HepG2 (cell line): ENCODE measurements at regions not wholly inside any gene's neighbourhood (a gene's known extent, or its start where the extent isn't known, plus 50 kb on each side); places are given as distances from the start of the nearest gene placed in this dataset.

Experiments
- ATAC-seq: fragments of 200-7000 bp; cut with Tn5 transposase; 3 replicates; pipeline ENCODE4 v1.9.1; 2020; ENCODE audit warnings: mild to moderate bottlenecking, moderate library complexity
- BruUV-seq: library from RNA; stranded (reverse); fragments of 400-500 nt; replicated peaks from 2 replicates; lab custom pipeline; 2021; lab: Mats Ljungman, UMichigan
- CTCF ChIA-PET: fragments of 300-600 bp; formaldehyde crosslinking; extraction: SDS; loops from one replicate; lab custom pipeline; 2021; ENCODE audit warnings: low total read pairs, inconsistent platforms, low intra/inter-chr PET ratio; lab: Yijun Ruan, JAX
- POLR2A ChIA-PET: fragments of 350-600 bp; sonication (Branson Sonifier 250); formaldehyde crosslinking; loops from one replicate; lab custom pipeline; 2020; ENCODE audit warnings: antibody characterized with exemption, inconsistent platforms; lab: Yijun Ruan, JAX
- DNase-seq: peaks from one replicate; pipeline ENCODE4 v3.0.0-alpha.2; 2015; ENCODE audit warnings: low spot score
- FAIRE-seq: peaks from 3 replicates; lab custom pipeline; 2011; peaks lifted over from hg19 to GRCh38; lab: Jason Lieb, UNC
- H2AFZ ChIP-seq: one replicate; pipeline ENCODE4 v1.6.1; 2011; ENCODE audit warnings: low read length, inconsistent platforms
- H3K27ac ChIP-seq: fragments of 300-600 bp; 3 replicates; pipeline ENCODE4 v1.8.0; 2011; ENCODE audit warnings: mixed run types, mild to moderate bottlenecking, mixed read lengths, low read length, inconsistent platforms; ENCODE audit not compliant: insufficient read depth; ENCODE audit errors: extremely low read length
- H3K27me3 ChIP-seq, 2 experiments: fragments of 200-600 bp in 1 of 2; 2 replicates in 1 of 2; 3 replicates in 1 of 2; pipeline versions ENCODE4 v1.6.0 to v1.8.0; 2011; ENCODE audit warnings: low read length in 2 of 2, mild to moderate bottlenecking in 2 of 2, moderate library complexity in 2 of 2, inconsistent platforms in 1 of 2; ENCODE audit not compliant: insufficient read depth in 2 of 2, control insufficient read depth in 1 of 2
- H3K36me3 ChIP-seq, 2 experiments: fragments of 200-600 bp in 1 of 2; replicated peaks in 1 of 2; 2 replicates in 1 of 2; 3 replicates in 1 of 2; pipeline versions ENCODE4 v1.5.1 to v1.8.0; 2011; ENCODE audit warnings: low read length in 2 of 2, inconsistent platforms in 1 of 2; ENCODE audit not compliant: insufficient read depth in 2 of 2, control insufficient read depth in 1 of 2
- H3K4me1 ChIP-seq: 2 replicates; pipeline ENCODE4 v1.5.1; 2012; ENCODE audit warnings: low read length, inconsistent platforms; ENCODE audit not compliant: insufficient read depth
- H3K4me2 ChIP-seq: 2 replicates; pipeline ENCODE4 v1.6.0; 2011; ENCODE audit warnings: low read depth, low read length, inconsistent platforms
- H3K4me3 ChIP-seq, 3 experiments: fragments of 200-600 bp in 1 of 3; sonication (generic), shearing (Covaris generic) in 1 of 3; replicated peaks in 1 of 3; 2 replicates each; pipeline ENCODE4 v1.5.1; 2011 to 2016; ENCODE audit warnings: low read length in 3 of 3, inconsistent platforms in 2 of 3, low read depth in 2 of 3, mild to moderate bottlenecking in 2 of 3, control low read depth in 1 of 3, mixed read lengths in 1 of 3; ENCODE audit not compliant: insufficient read depth in 1 of 3
- H3K79me2 ChIP-seq: one replicate; pipeline ENCODE4 v1.6.1; 2011; ENCODE audit warnings: low read length, inconsistent platforms; ENCODE audit not compliant: insufficient read depth
- H3K9ac ChIP-seq: 2 replicates; pipeline ENCODE4 v1.6.0; 2011; ENCODE audit warnings: mild to moderate bottlenecking, low read depth, low read length, inconsistent platforms; ENCODE audit not compliant: insufficient read depth
- H3K9me3 ChIP-seq: 2 replicates; pipeline ENCODE4 v1.5.1; 2012; ENCODE audit warnings: mild to moderate bottlenecking, low read length
- H4K20me1 ChIP-seq: 2 replicates; pipeline ENCODE4 v1.6.0; 2011; ENCODE audit warnings: inconsistent platforms, mild to moderate bottlenecking, low read length, moderate library complexity; ENCODE audit not compliant: insufficient read depth
- MYC ChIP-seq: sonication (generic); formaldehyde crosslinking; IDR thresholded peaks from 2 replicates; pipeline ENCODE4 v1.9.0; 2021; ENCODE audit warnings: missing genetic modification reagents, borderline replicate concordance
- POLR2AphosphoS5 ChIP-seq: IDR thresholded peaks from 2 replicates; pipeline ENCODE4 v1.6.1; 2012; ENCODE audit warnings: low read depth, low read length
- SETDB1 ChIP-seq: sonication (generic); formaldehyde crosslinking; IDR thresholded peaks from 2 replicates; pipeline ENCODE4 v1.5.1; 2020; ENCODE audit warnings: missing genetic modification reagents, mild to moderate bottlenecking, borderline replicate concordance
- TCF7 ChIP-seq: sonication (generic); IDR thresholded peaks from 2 replicates; pipeline ENCODE4 v1.6.1; 2016; ENCODE audit warnings: antibody characterized with exemption, low read depth
- ZSCAN20 ChIP-seq: sonication (generic); formaldehyde crosslinking; IDR thresholded peaks from 2 replicates; pipeline ENCODE4 v1.4.0; 2020; ENCODE audit warnings: missing genetic modification reagents, mild to moderate bottlenecking, borderline replicate concordance
- WGBS: methylation state at CpG from one replicate; pipeline ENCODE4 v1.1.6; 2017; ENCODE audit warnings: low lambda C conversion rate; 5-methylcytosine and 5-hydroxymethylcytosine counted together
- in situ Hi-C: cut with HindIII; loops from 2 replicates; pipeline ENCODE4 v1.10.0; 2017; ENCODE audit warnings: low pct_unique_long_range_greater_than_20kb; ENCODE audit not compliant: extremely low pct_ligation_motif_present
- intact Hi-C: fragments of 100-400 bp; cut with micrococcal nuclease; formaldehyde crosslinking; loops from one replicate; pipeline ENCODE4 v1.10.0; 2022; ENCODE audit not compliant: unreplicated experiment
- TF ChIP-seq, protein P1 (sequence below): sonication (generic); formaldehyde crosslinking; IDR thresholded peaks from 2 replicates; pipeline ENCODE4 v1.4.0; 2020; ENCODE audit warnings: missing genetic modification reagents
- TF ChIP-seq, protein P2 (sequence below): sonication (generic); formaldehyde crosslinking; conservative IDR thresholded peaks from 2 replicates; pipeline ENCODE4 v1.8.1; 2023; ENCODE audit warnings: missing genetic modification reagents

DNA sequence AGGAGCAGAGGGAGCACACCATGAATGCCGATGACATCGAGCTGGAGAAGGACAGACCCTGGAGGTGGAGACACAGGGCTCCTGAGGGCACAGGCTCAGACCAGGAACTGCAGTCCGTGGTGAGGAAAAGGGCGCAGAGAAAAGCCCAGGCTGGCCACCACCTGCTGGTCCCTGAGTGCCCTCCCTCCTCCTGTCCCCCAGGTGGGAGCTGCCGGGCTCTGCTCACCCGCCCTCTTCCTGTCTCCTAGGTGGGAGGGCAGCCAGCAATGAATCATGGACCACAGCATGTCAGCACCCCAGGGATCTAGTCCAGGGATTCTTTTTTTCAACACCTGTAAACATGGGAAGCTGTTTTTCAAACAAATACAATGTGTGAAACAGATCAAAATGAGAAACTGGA, 94.6 kb upstream of the ARHGEF7 start (continued):
- TF ChIP-seq, protein P1, sequence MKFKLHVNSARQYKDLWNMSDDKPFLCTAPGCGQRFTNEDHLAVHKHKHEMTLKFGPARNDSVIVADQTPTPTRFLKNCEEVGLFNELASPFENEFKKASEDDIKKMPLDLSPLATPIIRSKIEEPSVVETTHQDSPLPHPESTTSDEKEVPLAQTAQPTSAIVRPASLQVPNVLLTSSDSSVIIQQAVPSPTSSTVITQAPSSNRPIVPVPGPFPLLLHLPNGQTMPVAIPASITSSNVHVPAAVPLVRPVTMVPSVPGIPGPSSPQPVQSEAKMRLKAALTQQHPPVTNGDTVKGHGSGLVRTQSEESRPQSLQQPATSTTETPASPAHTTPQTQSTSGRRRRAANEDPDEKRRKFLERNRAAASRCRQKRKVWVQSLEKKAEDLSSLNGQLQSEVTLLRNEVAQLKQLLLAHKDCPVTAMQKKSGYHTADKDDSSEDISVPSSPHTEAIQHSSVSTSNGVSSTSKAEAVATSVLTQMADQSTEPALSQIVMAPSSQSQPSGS = no peak
- TF ChIP-seq, protein P2, sequence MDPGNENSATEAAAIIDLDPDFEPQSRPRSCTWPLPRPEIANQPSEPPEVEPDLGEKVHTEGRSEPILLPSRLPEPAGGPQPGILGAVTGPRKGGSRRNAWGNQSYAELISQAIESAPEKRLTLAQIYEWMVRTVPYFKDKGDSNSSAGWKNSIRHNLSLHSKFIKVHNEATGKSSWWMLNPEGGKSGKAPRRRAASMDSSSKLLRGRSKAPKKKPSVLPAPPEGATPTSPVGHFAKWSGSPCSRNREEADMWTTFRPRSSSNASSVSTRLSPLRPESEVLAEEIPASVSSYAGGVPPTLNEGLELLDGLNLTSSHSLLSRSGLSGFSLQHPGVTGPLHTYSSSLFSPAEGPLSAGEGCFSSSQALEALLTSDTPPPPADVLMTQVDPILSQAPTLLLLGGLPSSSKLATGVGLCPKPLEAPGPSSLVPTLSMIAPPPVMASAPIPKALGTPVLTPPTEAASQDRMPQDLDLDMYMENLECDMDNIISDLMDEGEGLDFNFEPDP (CRISPR knock-in tag) = no peak
- TF ChIP-seq MYC (CRISPR knock-in tag) (no peak), ZSCAN20 (CRISPR knock-in tag) (no peak), POLR2AphosphoS5 (no peak), TCF7 (no peak)

DNA sequence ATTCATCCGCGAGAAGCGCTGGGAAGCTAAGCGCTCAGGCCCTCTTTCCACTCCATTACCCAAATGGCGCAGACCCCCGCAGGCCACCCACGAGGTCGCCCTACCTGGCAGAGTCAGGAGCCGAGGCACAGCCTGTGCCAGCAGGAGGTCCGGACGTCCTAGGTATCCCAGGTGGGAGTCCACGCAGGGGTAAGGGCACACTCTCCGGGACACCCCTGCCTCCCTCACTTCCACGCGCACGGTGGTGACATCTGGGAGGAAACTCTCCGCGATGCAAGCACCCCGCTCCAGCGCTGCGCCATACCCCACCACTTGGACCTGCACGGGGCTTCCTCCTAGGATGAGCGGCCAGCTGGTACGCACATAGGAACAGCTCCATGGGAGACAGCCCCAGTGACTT, 95.1 kb upstream of the ARHGEF7 start:
- Histone ChIP-seq H2AFZ (no peak overlapping the region), H3K36me3 (no peaks in the 10 kb centered on the region), H3K4me2 (no peak overlapping the region), H3K27ac (no peak overlapping the region), H3K79me2 (no peaks in the 10 kb centered on the region), H4K20me1 (no peaks in the 10 kb centered on the region), H3K27me3 (no peaks in the 10 kb centered on the region; a peak in 1 of 5 replicates), H3K4me1 (no peaks in the 10 kb centered on the region), H3K9me3 (peaks cover 26% of the 10 kb centered on the region), H3K4me3 (no peak overlapping the region), H3K9ac (no peak overlapping the region)
- ATAC-seq (no peak), DNase-seq (no peak), FAIRE-seq (no peak)
- in situ Hi-C loops (no loop called here), intact Hi-C loops (no loop called here)
- no peak for TF ChIP-seq SETDB1 (CRISPR knock-in tag)
- no TSS peak for BruUV-seq
- POLR2A ChIA-PET = no interaction called here
- CTCF ChIA-PET = no interaction called here
- 69% methylated on average over 10 of the region's 24 CpGs for WGBS
